ENCODE measurements at regions not wholly inside any gene's neighbourhood (a gene's known extent, or its start where the extent isn't known, plus 50 kb on each side); places are given as distances from the start of the nearest gene placed in this dataset.

GRCh38 chr12:77213319-77213718 lies 147.9 kb upstream of the E2F7 start:
- no peaks in the 10 kb centered on the region for H3K9me3 ChIP-seq (ENCODE audit: control insufficient read depth, insufficient read depth, low read depth, low read length)
- ChIA-PET POLR2A (no interaction called here), CTCF (no interaction called here)
- in situ Hi-C loops (cut with HindIII; ENCODE audit: low pct_unique_long_range_greater_than_20kb, low sequenced_read_pairs): no loop called here
- no peaks in the 10 kb centered on the region for H3K27me3 ChIP-seq (ENCODE audit: control insufficient read depth, insufficient read depth, low read length)
- DNase-seq (ENCODE audit: low read depth, low spot score): no peak
- ATAC-seq: no peak
- intact Hi-C loops (cut with micrococcal nuclease; ENCODE audit: unreplicated experiment): no loop called here
- no peaks in the 10 kb centered on the region for H3K4me1 ChIP-seq (ENCODE audit: control insufficient read depth, insufficient read depth, low read length)
- TF ChIP-seq CTCF (IDR thresholded peaks at IDR 0.05) (no peak), POLR2AphosphoS5 (IDR thresholded peaks at IDR 0.05; ENCODE audit: low read depth, low read length) (no peak), TCF7L2 (IDR thresholded peaks at IDR 0.05; ENCODE audit: low read depth, low read length) (no peak), SIN3A (IDR thresholded peaks at IDR 0.05; ENCODE audit: borderline replicate concordance, insufficient read depth, low read depth, low read length) (no peak), REST (IDR thresholded peaks at IDR 0.05; ENCODE audit: insufficient read depth in 1 of 2, low read depth in 2 of 2, low read length in 1 of 2) (no peak)
- no TSS peak for BruUV-seq (replicated peaks)
- H3K36me3 ChIP-seq (ENCODE audit: control insufficient read depth, insufficient read depth, low read length): no peaks in the 10 kb centered on the region
- H3K27ac ChIP-seq (ENCODE audit: low read length): no peak overlapping the region
- H3K4me3 ChIP-seq (ENCODE audit: low read depth in 2 of 2, low read length in 2 of 2): no peak overlapping the region

- intact Hi-C loops (cut with micrococcal nuclease; ENCODE audit: unreplicated experiment): no loop called here
- Histone ChIP-seq H3K27ac (ENCODE audit: low read length) (no peak overlapping the region), H3K27me3 (ENCODE audit: control insufficient read depth, insufficient read depth, low read length) (no peaks in the 10 kb centered on the region), H3K9me3 (ENCODE audit: control insufficient read depth, insufficient read depth, low read depth, low read length) (no peaks in the 10 kb centered on the region), H3K4me3 (ENCODE audit: low read depth in 2 of 2, low read length in 2 of 2) (no peak overlapping the region), H3K36me3 (ENCODE audit: control insufficient read depth, insufficient read depth, low read length) (no peaks in the 10 kb centered on the region), H3K4me1 (ENCODE audit: control insufficient read depth, insufficient read depth, low read length) (no peaks in the 10 kb centered on the region)
- BruUV-seq (replicated peaks): no TSS peak
- DNase-seq (ENCODE audit: low read depth, low spot score) (no peak), ATAC-seq (no peak)
- POLR2A ChIA-PET: no interaction called here
- CTCF ChIA-PET: no interaction called here
- in situ Hi-C loops (cut with HindIII; ENCODE audit: low pct_unique_long_range_greater_than_20kb, low sequenced_read_pairs): no loop called here
- no peak for TF ChIP-seq POLR2AphosphoS5 (IDR thresholded peaks at IDR 0.05; ENCODE audit: low read depth, low read length)
- TF ChIP-seq SIN3A (IDR thresholded peaks at IDR 0.05; ENCODE audit: borderline replicate concordance, insufficient read depth, low read depth, low read length): no peak
- no peak for TF ChIP-seq REST (IDR thresholded peaks at IDR 0.05; ENCODE audit: insufficient read depth in 1 of 2, low read depth in 2 of 2, low read length in 1 of 2)
- no peak for TF ChIP-seq CTCF (IDR thresholded peaks at IDR 0.05)
- TF ChIP-seq TCF7L2 (IDR thresholded peaks at IDR 0.05; ENCODE audit: low read depth, low read length): no peak
These were observed 145.4 kb upstream of the E2F7 start for GRCh38 chr12:77210724-77211123.

Data from Panc1 (cell line).